ENCODE measurements at regions not wholly inside any gene's neighbourhood (a gene's known extent, or its start where the extent isn't known, plus 50 kb on each side); places are given as distances from the start of the nearest gene placed in this dataset.

GRCh38 chr12:24386836-24387235, 437.4 kb upstream of the SOX5 start:
- no peak overlapping the region for H3K4me3 ChIP-seq (ENCODE audit: low read depth in 1 of 2, low read length in 1 of 2)
- TF ChIP-seq, protein P1, sequence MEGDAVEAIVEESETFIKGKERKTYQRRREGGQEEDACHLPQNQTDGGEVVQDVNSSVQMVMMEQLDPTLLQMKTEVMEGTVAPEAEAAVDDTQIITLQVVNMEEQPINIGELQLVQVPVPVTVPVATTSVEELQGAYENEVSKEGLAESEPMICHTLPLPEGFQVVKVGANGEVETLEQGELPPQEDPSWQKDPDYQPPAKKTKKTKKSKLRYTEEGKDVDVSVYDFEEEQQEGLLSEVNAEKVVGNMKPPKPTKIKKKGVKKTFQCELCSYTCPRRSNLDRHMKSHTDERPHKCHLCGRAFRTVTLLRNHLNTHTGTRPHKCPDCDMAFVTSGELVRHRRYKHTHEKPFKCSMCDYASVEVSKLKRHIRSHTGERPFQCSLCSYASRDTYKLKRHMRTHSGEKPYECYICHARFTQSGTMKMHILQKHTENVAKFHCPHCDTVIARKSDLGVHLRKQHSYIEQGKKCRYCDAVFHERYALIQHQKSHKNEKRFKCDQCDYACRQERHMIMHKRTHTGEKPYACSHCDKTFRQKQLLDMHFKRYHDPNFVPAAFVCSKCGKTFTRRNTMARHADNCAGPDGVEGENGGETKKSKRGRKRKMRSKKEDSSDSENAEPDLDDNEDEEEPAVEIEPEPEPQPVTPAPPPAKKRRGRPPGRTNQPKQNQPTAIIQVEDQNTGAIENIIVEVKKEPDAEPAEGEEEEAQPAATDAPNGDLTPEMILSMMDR (IDR thresholded peaks at IDR 0.05): no peak
- H3K27me3 ChIP-seq: no peaks in the 10 kb centered on the region
- H3K36me3 ChIP-seq: no peaks in the 10 kb centered on the region
- no peaks in the 10 kb centered on the region for H3K4me1 ChIP-seq (ENCODE audit: control insufficient read depth in 1 of 2, insufficient read depth in 1 of 2, low read depth in 1 of 2, low read length in 1 of 2)
- no peaks in the 10 kb centered on the region for H3K9me3 ChIP-seq
- no peak overlapping the region for H3K27ac ChIP-seq

GRCh38 chr12:24381790-24382189, 432.3 kb upstream of the SOX5 start:
- no peaks in the 10 kb centered on the region for H3K27me3 ChIP-seq
- H3K36me3 ChIP-seq: no peaks in the 10 kb centered on the region
- H3K4me1 ChIP-seq (ENCODE audit: control insufficient read depth in 1 of 2, insufficient read depth in 1 of 2, low read depth in 1 of 2, low read length in 1 of 2): peaks cover 0 to 4% of the 10 kb centered on the region in 2 experiments
- H3K27ac ChIP-seq: no peak overlapping the region
- no peak overlapping the region for H3K4me3 ChIP-seq (ENCODE audit: low read depth in 1 of 2, low read length in 1 of 2)
- no peaks in the 10 kb centered on the region for H3K9me3 ChIP-seq
- TF ChIP-seq, protein P1 (IDR thresholded peaks at IDR 0.05): no peak

GRCh38 chr12:24379861-24380521, 430.5 kb upstream of the SOX5 start:
- peaks cover 0 to 4% of the 10 kb centered on the region in 2 experiments for H3K4me1 ChIP-seq (ENCODE audit: control insufficient read depth in 1 of 2, insufficient read depth in 1 of 2, low read depth in 1 of 2, low read length in 1 of 2)
- TF ChIP-seq, protein P1 (IDR thresholded peaks at IDR 0.05): no peak
- H3K36me3 ChIP-seq: no peaks in the 10 kb centered on the region
- H3K27me3 ChIP-seq: no peaks in the 10 kb centered on the region
- no peaks in the 10 kb centered on the region for H3K9me3 ChIP-seq
- H3K4me3 ChIP-seq (ENCODE audit: low read depth in 1 of 2, low read length in 1 of 2): no peak overlapping the region
- H3K27ac ChIP-seq: no peak overlapping the region

DNA sequence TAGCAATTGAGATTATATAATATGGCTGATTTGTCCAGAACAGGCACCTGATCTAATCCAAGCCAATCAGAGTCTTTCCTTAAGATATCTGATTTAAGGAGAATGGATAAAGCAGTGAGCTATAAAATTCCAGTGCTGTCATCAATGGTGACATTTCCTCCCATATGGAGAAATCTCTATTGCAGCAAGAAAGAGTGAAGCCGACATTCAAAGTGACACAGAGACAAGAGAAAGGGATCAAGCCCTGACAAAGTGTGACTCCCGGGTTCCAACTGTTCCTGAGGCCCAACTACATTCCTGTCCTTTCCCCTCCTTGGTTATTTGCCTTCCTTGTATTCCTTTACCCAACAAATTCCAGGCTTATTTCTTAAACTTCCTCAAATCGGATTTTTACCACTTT, 430.0 kb upstream of the SOX5 start:
- no peak overlapping the region for H3K4me3 ChIP-seq (ENCODE audit: low read depth in 1 of 2, low read length in 1 of 2)
- no peaks in the 10 kb centered on the region for H3K9me3 ChIP-seq
- no peak overlapping the region for H3K27ac ChIP-seq
- H3K36me3 ChIP-seq: no peaks in the 10 kb centered on the region
- H3K4me1 ChIP-seq (ENCODE audit: control insufficient read depth in 1 of 2, insufficient read depth in 1 of 2, low read depth in 1 of 2, low read length in 1 of 2): peaks cover 0 to 4% of the 10 kb centered on the region in 2 experiments
- no peaks in the 10 kb centered on the region for H3K27me3 ChIP-seq
- TF ChIP-seq, protein P1 (IDR thresholded peaks at IDR 0.05): no peak

DNA sequence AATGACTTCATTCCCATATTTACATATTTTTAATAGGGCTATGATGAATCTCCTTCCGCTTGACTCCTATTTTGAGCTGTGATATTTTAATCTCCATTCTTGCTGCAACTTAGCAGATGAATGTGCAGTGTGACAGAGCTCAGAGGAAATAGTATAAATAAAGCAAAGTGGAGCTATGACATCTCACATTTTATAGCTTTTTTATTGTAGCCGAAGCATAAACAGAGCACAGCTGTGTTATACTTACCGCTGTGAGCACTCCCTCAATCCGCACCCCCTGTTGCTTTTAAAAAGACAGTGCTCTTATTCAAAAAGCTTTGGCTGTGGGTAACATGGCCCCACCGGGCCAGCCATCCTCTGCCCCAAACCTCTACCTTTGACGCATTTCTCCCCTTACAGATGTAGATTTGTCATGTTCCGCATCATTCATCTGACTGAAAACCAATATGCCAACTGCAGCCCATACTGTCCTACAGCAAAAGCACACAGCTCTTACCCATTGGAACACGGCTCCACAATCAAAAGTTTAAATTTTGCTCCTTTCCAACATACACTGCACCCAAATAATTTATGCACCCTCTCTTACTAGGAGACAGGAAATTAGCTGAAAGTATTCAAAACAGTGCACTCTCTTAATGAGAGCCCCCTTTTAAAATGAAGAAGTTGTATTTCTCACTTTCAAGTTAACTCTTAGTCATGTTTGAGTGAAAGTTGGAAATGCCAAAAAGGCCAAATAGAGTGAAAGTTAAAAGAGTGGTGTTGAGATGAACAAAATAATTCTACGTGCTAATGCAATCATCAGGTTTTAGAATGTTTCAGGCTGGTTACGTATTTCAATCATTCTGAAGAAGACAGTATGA, 429.3 kb upstream of the SOX5 start:
- H3K4me3 ChIP-seq (ENCODE audit: low read depth in 1 of 2, low read length in 1 of 2): no peak overlapping the region
- TF ChIP-seq, protein P1 (IDR thresholded peaks at IDR 0.05): no peak
- no peaks in the 10 kb centered on the region for H3K9me3 ChIP-seq
- H3K27ac ChIP-seq: no peak overlapping the region
- H3K4me1 ChIP-seq (ENCODE audit: control insufficient read depth in 1 of 2, insufficient read depth in 1 of 2, low read depth in 1 of 2, low read length in 1 of 2): peaks cover 0 to 4% of the 10 kb centered on the region in 2 experiments
- no peaks in the 10 kb centered on the region for H3K27me3 ChIP-seq
- no peaks in the 10 kb centered on the region for H3K36me3 ChIP-seq
